ENCODE measurements at regions not wholly inside any gene's neighbourhood (a gene's known extent, or its start where the extent isn't known, plus 50 kb on each side); places are given as distances from the start of the nearest gene placed in this dataset.

DNA sequence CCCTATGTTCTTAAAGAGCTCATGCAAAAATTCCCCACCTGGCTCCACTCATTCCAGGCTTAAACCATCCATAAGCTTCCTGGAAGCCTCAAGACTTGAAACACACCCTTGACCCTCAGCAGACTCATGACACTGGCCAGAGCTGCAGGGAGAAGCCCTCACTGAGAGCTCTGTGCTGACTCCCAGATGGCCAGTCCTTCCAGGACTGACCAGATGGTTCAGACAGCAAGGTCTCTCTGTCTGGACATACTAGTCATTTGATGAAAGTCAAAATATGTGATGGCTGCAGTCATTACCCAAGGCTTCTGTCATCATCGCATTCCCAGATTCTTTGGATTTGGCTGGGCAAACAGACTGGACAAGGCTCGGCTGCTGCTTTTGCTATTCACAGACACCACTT, 397.4 kb downstream of the FOXO1 start:
- no peak for DNase-seq
- intact Hi-C loops (cut with DNase I): no loop called here
- ATAC-seq: peak; percentile 60 to 81

- ATAC-seq: no peak
- intact Hi-C loops (cut with DNase I): no loop called here
Measured at GRCh38 chr13:40270726-40271125, 395.7 kb downstream of the FOXO1 start.

DNA sequence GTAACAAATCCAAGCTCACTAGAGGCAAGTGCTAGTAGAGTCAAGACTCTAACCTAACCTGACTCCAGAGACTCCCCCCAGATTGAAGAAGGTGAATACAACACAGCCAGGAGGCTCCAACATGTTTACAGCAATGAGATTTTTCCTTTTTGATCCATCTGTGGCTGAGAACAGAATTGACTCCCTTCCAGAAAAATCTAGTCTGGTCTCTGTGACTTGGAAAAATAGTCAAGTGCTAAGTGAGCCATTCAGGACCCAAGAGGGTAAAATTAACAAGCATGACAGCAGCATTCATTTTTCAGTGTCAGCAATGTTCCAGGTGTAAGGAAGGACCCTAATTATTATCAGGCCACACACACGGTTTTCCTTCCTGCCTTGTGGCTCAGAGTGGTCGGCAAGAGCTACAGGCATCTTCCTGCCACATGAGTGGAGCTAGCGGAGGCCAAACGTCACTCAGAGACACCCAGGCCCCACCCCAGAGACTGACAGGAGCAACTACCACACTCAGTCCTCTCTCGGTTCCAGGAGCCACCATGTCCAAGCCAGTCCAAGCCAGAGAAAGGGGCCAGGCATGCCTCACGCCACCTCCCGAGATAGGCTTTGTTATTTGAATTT, 395.1 kb downstream of the FOXO1 start:
- no peak for DNase-seq
- peak; percentile 28 to 45 for ATAC-seq
- intact Hi-C loops (cut with DNase I): no loop called here

More at GRCh38 chr13:40270726-40271125, 395.7 kb downstream of the FOXO1 start:
- no peak for DNase-seq

DNA sequence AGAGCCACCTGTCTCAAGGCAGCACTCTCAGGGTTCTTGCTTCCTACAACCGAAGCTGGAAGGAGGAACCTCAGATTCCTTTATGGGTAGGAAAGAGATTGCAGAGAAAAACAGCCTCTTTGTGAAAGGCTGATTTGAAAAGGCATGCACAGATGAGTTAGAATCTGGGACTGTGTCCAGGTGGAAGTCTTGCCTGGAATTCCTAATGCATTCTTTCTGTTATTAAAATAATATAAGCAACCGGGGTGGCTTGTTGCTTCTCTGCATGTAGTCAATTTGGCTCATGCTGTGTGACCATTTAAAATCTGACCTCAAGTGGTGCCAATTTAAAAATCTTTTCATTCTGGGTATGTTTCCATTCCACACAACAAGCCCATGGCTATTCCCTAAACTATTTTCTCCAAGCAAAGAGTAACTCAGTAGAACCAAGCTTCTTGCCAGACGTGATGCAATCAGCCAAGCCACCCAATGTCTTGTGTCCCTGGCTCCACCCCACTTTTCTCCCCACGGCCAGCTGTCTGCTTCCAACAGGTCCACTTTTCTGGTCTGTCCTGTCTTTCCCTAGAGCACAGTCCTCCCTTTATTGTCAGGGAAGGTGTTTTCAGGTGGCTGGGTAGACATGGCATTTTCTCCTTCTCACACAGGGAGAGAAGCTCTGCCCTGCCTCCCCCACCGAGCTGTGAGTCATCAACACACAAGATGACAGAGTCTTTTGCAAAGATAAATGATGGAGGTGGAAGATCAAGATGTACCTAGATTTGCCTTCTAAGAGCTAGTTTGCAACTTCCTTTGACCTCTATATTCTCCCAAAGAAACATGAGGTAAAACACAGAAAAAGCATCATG, 394.3 kb downstream of the FOXO1 start:
- intact Hi-C loops (cut with DNase I): no loop called here
- ATAC-seq (peak; percentile 71 to 73), DNase-seq (peak; percentile 76)

- peak in 1 of 2 donors; percentile 14 for ATAC-seq
- DNase-seq: no peak
- intact Hi-C loops (cut with DNase I): no loop called here
Measured at GRCh38 chr13:40272776-40273139, 393.7 kb downstream of the FOXO1 start.

GRCh38 chr13:40273253-40274025, 393.0 kb downstream of the FOXO1 start:
- ATAC-seq (no peak), DNase-seq (no peak)
- intact Hi-C loops (cut with DNase I): no loop called here

DNA sequence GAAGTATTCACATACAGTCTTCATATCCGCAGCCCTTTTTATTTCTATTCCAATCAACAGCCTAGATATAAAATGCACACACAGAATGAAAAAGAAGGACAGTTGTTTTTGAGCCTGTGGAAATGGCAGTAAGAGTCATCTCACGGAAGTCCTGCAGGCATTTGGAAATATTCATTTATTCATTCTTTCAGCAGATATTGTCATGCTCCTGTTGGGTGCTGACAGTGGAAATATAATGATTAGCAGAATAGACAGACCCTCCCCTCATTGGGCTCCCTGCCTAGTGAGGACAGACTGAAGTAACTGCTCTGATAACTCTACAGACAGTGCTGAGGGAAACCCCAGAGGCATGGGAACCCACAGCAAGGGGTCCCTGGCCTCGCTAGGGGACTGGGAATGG, 392.3 kb downstream of the FOXO1 start:
- DNase-seq (no peak), ATAC-seq (no peak)
- intact Hi-C loops (cut with DNase I): no loop called here

- no peak for DNase-seq
- intact Hi-C loops (cut with DNase I): no loop called here
- no peak for ATAC-seq
Measured at GRCh38 chr13:40275155-40275554, 391.3 kb downstream of the FOXO1 start.

- intact Hi-C loops (cut with DNase I): no loop called here
- no peak for ATAC-seq
- DNase-seq: no peak
Measured at GRCh38 chr13:40275636-40276035, 390.8 kb downstream of the FOXO1 start.

DNA sequence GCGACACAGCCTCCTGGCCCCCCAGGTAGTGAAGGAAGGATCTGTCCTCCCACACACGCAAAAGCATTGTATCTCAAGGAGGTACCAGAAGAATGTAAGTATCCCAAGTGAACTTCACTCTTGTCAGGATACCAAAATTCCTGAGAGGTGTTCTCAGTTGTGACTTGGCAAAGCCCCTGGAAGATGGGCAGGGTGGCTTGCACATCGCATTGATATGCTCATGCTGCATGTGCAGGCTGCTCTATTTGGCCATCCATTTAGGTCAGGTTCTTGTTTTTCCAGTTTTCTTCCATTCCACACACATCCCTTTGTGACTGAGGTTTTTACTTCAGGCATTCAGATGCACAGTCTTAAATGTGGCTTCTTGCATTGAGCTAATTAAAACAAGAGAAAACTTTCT, 382.8 kb downstream of the FOXO1 start:
- DNase-seq (no peak), ATAC-seq (no peak)
- intact Hi-C loops (cut with DNase I): no loop called here

DNA sequence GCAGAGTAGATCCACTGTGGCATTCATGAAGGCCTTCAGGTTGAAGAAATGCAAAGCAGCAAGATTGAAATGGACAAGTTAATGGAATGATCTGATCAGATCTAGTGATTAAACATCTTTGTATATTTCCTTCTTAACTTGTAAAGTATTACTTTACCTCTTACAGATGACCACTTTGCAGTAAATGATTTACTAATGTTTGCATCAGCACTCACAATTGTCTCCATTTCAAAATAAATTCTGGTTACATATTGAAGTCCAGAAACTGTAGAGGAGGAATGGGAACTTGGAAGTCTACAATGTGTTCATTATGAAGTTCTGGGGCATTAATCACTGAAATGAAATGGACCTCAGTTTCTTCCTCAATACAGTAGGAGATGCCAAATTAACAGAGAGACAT, 380.8 kb downstream of the FOXO1 start:
- no peak for DNase-seq
- no peak for ATAC-seq
- intact Hi-C loops (cut with DNase I): no loop called here

DNA sequence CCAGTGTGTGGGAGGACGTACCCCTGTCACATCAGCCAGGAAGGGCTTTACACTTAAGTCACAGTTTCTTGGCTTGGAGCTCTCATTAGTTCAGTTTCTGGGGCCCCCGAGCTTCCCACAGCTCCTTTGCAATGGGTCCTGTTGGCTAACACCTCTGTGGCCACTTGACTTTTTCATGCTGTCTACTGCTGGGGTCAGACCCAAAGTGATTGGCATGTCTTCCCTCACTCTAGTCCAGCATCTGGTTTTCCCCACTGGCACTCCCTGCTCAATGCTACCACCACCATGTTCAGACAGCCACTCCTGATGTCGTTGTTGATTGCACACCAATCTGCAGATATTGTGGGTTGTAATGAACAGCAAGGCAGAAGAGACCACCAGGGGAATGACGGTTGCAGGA, 379.0 kb downstream of the FOXO1 start:
- no peak for DNase-seq

DNA sequence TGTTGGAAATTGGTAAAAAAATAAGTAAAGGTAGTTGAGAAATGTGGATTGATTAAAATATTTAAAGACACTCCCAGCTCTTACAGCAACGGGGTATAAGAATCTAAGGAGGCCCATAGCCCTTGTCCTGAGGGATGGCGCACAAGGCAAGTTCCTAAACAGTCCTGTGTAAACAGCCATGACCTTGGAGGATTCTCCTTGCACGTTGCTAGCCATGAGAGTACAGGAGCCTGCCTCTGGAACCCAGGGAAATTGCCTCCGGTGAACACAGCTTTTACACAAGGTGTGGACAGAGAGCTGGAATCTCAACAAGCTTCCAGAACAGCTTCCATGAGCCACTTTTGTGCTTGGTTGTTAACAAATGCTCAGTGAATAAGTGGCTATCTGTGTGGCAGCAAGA, 378.2 kb downstream of the FOXO1 start:
- peak in 1 of 2 donors; percentile 10 for ATAC-seq

More for the DNA sequence above, 379.0 kb downstream of the FOXO1 start:
- peak; percentile 61 to 96 for ATAC-seq
- intact Hi-C loops (cut with DNase I): no loop called here

DNA sequence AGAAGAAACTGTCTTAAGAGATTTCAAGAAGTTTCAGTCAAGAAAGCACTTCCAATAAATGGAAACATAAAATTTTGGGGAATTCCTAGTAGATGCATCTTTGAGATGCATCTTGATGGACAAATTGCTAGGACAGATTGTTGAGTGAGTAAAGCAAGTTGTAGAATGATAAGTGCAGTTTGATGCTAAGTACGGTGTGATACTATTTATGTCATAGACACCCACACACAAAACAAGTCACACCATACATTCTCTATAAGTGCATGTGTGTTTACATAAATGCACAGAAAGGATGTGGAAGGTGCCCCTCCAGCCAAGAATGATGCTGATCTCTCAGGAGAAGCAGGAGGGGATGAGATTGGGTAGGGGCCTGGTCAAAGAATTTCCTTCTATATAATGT, 375.7 kb downstream of the FOXO1 start:
- intact Hi-C loops (cut with DNase I): no loop called here
- ATAC-seq: no peak
- DNase-seq: no peak

More for the DNA sequence above, 378.2 kb downstream of the FOXO1 start:
- DNase-seq: no peak
- intact Hi-C loops (cut with DNase I): no loop called here

- intact Hi-C loops (cut with DNase I): no loop called here
- DNase-seq (peak; percentile 33), ATAC-seq (peak; percentile 71 to 76)
Measured at GRCh38 chr13:40292108-40292507, 374.3 kb downstream of the FOXO1 start.

GRCh38 chr13:40292536-40292935, 373.9 kb downstream of the FOXO1 start:
- ATAC-seq (no peak), DNase-seq (no peak)
- intact Hi-C loops (cut with DNase I): no loop called here

DNA sequence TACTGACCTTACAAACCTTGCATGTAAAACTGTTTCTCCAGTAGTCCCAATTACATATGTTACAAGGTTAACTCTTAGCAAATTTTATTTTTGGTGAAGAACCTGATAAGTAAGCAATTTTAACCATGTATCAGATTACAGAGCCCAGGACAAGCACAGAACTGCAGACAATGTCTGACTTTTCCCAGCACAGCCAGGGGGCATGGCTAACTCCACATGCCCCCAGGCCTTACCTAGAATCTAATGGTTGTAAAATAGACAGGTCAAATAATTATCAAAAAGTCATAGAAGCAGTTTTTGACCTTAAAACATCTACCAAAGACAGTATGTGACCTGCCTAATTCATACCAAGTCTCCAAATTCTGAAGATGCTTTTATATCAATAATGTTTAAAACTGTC, 364.1 kb downstream of the FOXO1 start:
- intact Hi-C loops (cut with DNase I): no loop called here
- no peak for DNase-seq
- no peak for ATAC-seq

- DNase-seq: no peak
- intact Hi-C loops (cut with DNase I): no loop called here
- ATAC-seq: no peak
Measured at GRCh38 chr13:40304391-40304790, 362.1 kb downstream of the FOXO1 start.

GRCh38 chr13:40306817-40307216, 359.6 kb downstream of the FOXO1 start:
- ATAC-seq (no peak), DNase-seq (no peak)
- intact Hi-C loops (cut with DNase I): no loop called here

GRCh38 chr13:40309881-40310280, 356.6 kb downstream of the FOXO1 start:
- DNase-seq: no peak
- intact Hi-C loops (cut with DNase I): loop anchor here in 1 of 2 donors (5.0 kb wide), 1 partner anchor 118 kb away; no protein-coding TSS in a partner anchor
- no peak for ATAC-seq

All from left cardiac atrium (tissue), 4 donors.